ENCODE measurements at regions not wholly inside any gene's neighbourhood (a gene's known extent, or its start where the extent isn't known, plus 50 kb on each side); places are given as distances from the start of the nearest gene placed in this dataset.

- H3K4me1 ChIP-seq (ENCODE audit: control insufficient read depth, insufficient read depth, low read length), result no peaks in the 10 kb centered on the region
- H3K4me3 ChIP-seq (ENCODE audit: low read length in 2 of 2), result no peak overlapping the region
- H3K27ac ChIP-seq (ENCODE audit: low read length), result no peak overlapping the region
- H3K36me3 ChIP-seq (ENCODE audit: control insufficient read depth in 2 of 2, insufficient read depth in 2 of 2, low read length in 2 of 2), result no peaks in the 10 kb centered on the region
- no peak overlapping the region for H3K9ac ChIP-seq (ENCODE audit: low read length in 2 of 2)
- H3K27me3 ChIP-seq (ENCODE audit: control insufficient read depth in 1 of 2, insufficient read depth in 2 of 2, low read length in 2 of 2), result no peaks in the 10 kb centered on the region
- H3K9me3 ChIP-seq (ENCODE audit: control insufficient read depth in 2 of 2, low read length in 2 of 2), result no peaks in the 10 kb centered on the region
Measured at GRCh38 chr7:32266932-32267475, 196.8 kb upstream of the PDE1C start.

- Histone ChIP-seq H3K9ac (ENCODE audit: low read length in 2 of 2) (no peak overlapping the region), H3K4me3 (ENCODE audit: low read length in 2 of 2) (no peak overlapping the region), H3K9me3 (ENCODE audit: control insufficient read depth in 2 of 2, low read length in 2 of 2) (no peaks in the 10 kb centered on the region), H3K36me3 (ENCODE audit: control insufficient read depth in 2 of 2, insufficient read depth in 2 of 2, low read length in 2 of 2) (no peaks in the 10 kb centered on the region), H3K27me3 (ENCODE audit: control insufficient read depth in 1 of 2, insufficient read depth in 2 of 2, low read length in 2 of 2) (no peaks in the 10 kb centered on the region), H3K27ac (ENCODE audit: low read length) (no peak overlapping the region), H3K4me1 (ENCODE audit: control insufficient read depth, insufficient read depth, low read length) (no peaks in the 10 kb centered on the region)
Measured at GRCh38 chr7:32264702-32265284, 194.6 kb upstream of the PDE1C start.

DNA sequence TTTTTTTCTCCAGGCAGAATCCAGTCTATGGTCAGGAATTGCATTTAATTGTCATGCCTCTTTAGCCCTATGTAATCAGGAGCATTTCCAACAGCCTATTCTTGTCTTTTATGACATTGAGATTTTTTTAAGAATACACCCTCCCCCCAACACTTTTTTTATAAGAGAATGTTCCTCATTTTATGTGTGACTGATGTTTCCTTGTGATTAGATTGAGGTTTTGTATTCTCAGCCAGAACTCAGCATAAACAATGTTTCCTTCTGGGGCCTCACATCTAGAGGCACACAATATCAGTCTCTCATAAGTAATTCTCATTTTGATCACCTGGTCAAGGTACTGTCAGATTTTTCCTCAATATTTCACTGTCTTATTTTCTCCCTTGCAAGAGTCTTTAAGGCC lies 193.4 kb upstream of the PDE1C start:
- Histone ChIP-seq H3K4me3 (ENCODE audit: low read length in 2 of 2) (no peak overlapping the region), H3K36me3 (ENCODE audit: control insufficient read depth in 2 of 2, insufficient read depth in 2 of 2, low read length in 2 of 2) (no peaks in the 10 kb centered on the region), H3K27ac (ENCODE audit: low read length) (no peak overlapping the region), H3K27me3 (ENCODE audit: control insufficient read depth in 1 of 2, insufficient read depth in 2 of 2, low read length in 2 of 2) (no peaks in the 10 kb centered on the region), H3K9ac (ENCODE audit: low read length in 2 of 2) (no peak overlapping the region), H3K9me3 (ENCODE audit: control insufficient read depth in 2 of 2, low read length in 2 of 2) (no peaks in the 10 kb centered on the region), H3K4me1 (ENCODE audit: control insufficient read depth, insufficient read depth, low read length) (no peaks in the 10 kb centered on the region)

DNA sequence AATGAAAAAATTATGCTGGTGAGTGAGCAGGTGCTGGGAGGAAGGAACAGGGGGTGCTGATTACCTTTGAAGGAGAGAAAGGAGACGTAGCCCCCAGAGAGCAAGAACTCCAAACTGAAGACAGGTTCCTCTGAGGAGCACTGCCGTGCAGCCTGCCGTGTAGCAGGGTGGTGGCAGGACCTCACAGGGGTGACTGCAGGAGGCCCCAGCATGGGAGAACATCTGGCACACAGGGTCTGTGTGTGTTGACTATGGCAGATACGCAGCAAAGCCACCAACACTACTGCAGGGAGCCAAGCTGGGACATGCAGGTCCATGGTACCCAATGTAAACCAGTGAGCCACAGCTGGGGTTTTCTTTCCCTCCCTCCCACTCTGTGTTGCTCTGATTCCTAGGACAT lies 192.1 kb upstream of the PDE1C start:
- Histone ChIP-seq H3K4me1 (ENCODE audit: control insufficient read depth, insufficient read depth, low read length) (no peaks in the 10 kb centered on the region), H3K9ac (ENCODE audit: low read length in 2 of 2) (no peak overlapping the region), H3K9me3 (ENCODE audit: control insufficient read depth in 2 of 2, low read length in 2 of 2) (no peaks in the 10 kb centered on the region), H3K27me3 (ENCODE audit: control insufficient read depth in 1 of 2, insufficient read depth in 2 of 2, low read length in 2 of 2) (peaks cover 0 to 4% of the 10 kb centered on the region in 2 donors), H3K4me3 (ENCODE audit: low read length in 2 of 2) (no peak overlapping the region), H3K27ac (ENCODE audit: low read length) (no peak overlapping the region), H3K36me3 (ENCODE audit: control insufficient read depth in 2 of 2, insufficient read depth in 2 of 2, low read length in 2 of 2) (no peaks in the 10 kb centered on the region)

DNA sequence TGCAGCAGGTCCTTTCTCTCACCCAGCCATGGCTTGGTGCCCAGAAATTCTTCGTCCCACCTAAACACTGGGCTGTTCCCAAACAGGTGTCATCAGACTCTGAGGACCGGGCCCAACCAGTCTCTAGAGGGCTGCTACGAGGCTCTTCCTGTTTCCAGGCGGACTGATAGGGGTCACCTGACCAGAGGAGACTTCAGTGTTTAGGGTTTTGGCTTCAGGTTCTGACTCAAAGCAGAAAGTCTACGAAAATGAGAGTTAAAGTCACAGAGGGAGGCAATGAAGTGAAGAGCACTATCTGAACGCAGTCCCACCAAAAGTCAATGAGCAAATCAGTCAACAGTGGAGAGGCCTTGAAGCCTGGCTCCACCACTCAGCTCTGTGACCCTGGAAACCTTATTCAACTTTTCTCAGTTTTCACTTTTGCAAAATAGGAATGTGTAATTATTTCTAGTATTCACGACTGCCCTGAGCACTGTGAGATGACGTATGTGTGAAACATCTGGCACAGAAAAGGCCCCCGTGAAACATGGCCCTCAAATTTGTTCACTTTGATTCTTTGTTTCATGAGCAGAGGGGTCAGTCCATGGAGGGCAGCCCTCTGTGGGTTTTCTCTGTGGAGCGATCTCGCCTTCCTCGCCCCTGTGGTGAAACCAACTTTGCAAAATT lies 189.9 kb upstream of the PDE1C start:
- Histone ChIP-seq H3K27me3 (ENCODE audit: control insufficient read depth in 1 of 2, insufficient read depth in 2 of 2, low read length in 2 of 2) (peaks cover 0 to 4% of the 10 kb centered on the region in 2 donors), H3K36me3 (ENCODE audit: control insufficient read depth in 2 of 2, insufficient read depth in 2 of 2, low read length in 2 of 2) (no peaks in the 10 kb centered on the region), H3K4me3 (ENCODE audit: low read length in 2 of 2) (no peak overlapping the region), H3K27ac (ENCODE audit: low read length) (no peak overlapping the region), H3K9ac (ENCODE audit: low read length in 2 of 2) (no peak overlapping the region), H3K4me1 (ENCODE audit: control insufficient read depth, insufficient read depth, low read length) (no peaks in the 10 kb centered on the region), H3K9me3 (ENCODE audit: control insufficient read depth in 2 of 2, low read length in 2 of 2) (no peaks in the 10 kb centered on the region)

DNA sequence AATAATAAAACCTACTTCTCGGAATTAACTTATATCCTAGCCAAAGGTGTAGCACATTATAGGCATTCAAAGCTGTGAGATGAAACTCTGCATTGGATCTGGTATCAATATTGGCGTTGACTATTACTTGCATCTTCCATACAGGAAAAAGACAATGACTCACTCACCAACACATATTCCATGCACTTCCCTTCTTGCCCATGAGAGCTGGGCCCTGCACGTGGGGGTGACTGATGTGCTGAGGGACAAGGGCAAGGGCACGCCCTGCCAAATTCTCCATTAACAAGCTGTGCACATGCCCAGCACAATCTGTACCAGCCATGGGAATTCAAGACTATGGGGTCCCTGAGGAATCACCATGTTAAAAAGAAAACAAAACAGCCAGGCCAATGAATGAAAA lies 188.1 kb upstream of the PDE1C start:
- Histone ChIP-seq H3K36me3 (ENCODE audit: control insufficient read depth in 2 of 2, insufficient read depth in 2 of 2, low read length in 2 of 2) (no peaks in the 10 kb centered on the region), H3K9me3 (ENCODE audit: control insufficient read depth in 2 of 2, low read length in 2 of 2) (no peaks in the 10 kb centered on the region), H3K4me1 (ENCODE audit: control insufficient read depth, insufficient read depth, low read length) (peaks cover 2% of the 10 kb centered on the region), H3K4me3 (ENCODE audit: low read length in 2 of 2) (no peak overlapping the region), H3K27ac (ENCODE audit: low read length) (no peak overlapping the region), H3K27me3 (ENCODE audit: control insufficient read depth in 1 of 2, insufficient read depth in 2 of 2, low read length in 2 of 2) (peaks cover 0 to 4% of the 10 kb centered on the region in 2 donors), H3K9ac (ENCODE audit: low read length in 2 of 2) (no peak overlapping the region)

GRCh38 chr7:32257621-32258020 lies 187.4 kb upstream of the PDE1C start:
- Histone ChIP-seq H3K27ac (ENCODE audit: low read length) (no peak overlapping the region), H3K4me1 (ENCODE audit: control insufficient read depth, insufficient read depth, low read length) (peaks cover 2% of the 10 kb centered on the region), H3K9me3 (ENCODE audit: control insufficient read depth in 2 of 2, low read length in 2 of 2) (no peaks in the 10 kb centered on the region), H3K4me3 (ENCODE audit: low read length in 2 of 2) (no peak overlapping the region), H3K27me3 (ENCODE audit: control insufficient read depth in 1 of 2, insufficient read depth in 2 of 2, low read length in 2 of 2) (peaks cover 0 to 4% of the 10 kb centered on the region in 2 donors), H3K9ac (ENCODE audit: low read length in 2 of 2) (no peak overlapping the region), H3K36me3 (ENCODE audit: control insufficient read depth in 2 of 2, insufficient read depth in 2 of 2, low read length in 2 of 2) (no peaks in the 10 kb centered on the region)

DNA sequence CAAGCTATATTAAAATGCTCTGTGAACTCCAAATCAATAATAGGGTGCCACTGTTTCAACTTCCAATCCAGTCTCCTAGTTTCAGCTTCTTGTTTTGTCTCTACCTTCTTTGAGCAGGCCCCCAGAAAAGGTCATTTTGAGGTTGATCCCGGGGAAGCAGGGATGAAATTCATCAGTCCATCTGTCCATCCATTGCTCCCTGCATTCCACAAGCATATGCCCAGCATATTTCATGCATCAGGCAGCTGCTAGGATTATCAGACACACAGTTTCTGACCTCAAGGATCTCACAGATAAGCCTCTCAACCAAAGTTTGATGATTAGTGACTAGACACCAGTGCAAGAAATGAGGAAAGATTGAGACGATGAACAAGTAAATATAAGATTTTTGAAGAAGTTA lies 186.6 kb upstream of the PDE1C start:
- no peaks in the 10 kb centered on the region for H3K36me3 ChIP-seq (ENCODE audit: control insufficient read depth in 2 of 2, insufficient read depth in 2 of 2, low read length in 2 of 2)
- peaks cover 0 to 4% of the 10 kb centered on the region in 2 donors for H3K27me3 ChIP-seq (ENCODE audit: control insufficient read depth in 1 of 2, insufficient read depth in 2 of 2, low read length in 2 of 2)
- no peak overlapping the region for H3K27ac ChIP-seq (ENCODE audit: low read length)
- no peak overlapping the region for H3K9ac ChIP-seq (ENCODE audit: low read length in 2 of 2)
- no peaks in the 10 kb centered on the region for H3K9me3 ChIP-seq (ENCODE audit: control insufficient read depth in 2 of 2, low read length in 2 of 2)
- peaks cover 2% of the 10 kb centered on the region for H3K4me1 ChIP-seq (ENCODE audit: control insufficient read depth, insufficient read depth, low read length)
- no peak overlapping the region for H3K4me3 ChIP-seq (ENCODE audit: low read length in 2 of 2)

- peaks cover 2% of the 10 kb centered on the region for H3K4me1 ChIP-seq (ENCODE audit: control insufficient read depth, insufficient read depth, low read length)
Measured at GRCh38 chr7:32256376-32256775, 186.2 kb upstream of the PDE1C start.

GRCh38 chr7:32255036-32255435 lies 184.8 kb upstream of the PDE1C start:
- Histone ChIP-seq H3K9ac (ENCODE audit: low read length in 2 of 2) (no peak overlapping the region), H3K4me1 (ENCODE audit: control insufficient read depth, insufficient read depth, low read length) (peaks cover 2% of the 10 kb centered on the region), H3K27ac (ENCODE audit: low read length) (no peak overlapping the region), H3K4me3 (ENCODE audit: low read length in 2 of 2) (no peak overlapping the region), H3K9me3 (ENCODE audit: control insufficient read depth in 2 of 2, low read length in 2 of 2) (no peaks in the 10 kb centered on the region), H3K36me3 (ENCODE audit: control insufficient read depth in 2 of 2, insufficient read depth in 2 of 2, low read length in 2 of 2) (no peaks in the 10 kb centered on the region), H3K27me3 (ENCODE audit: control insufficient read depth in 1 of 2, insufficient read depth in 2 of 2, low read length in 2 of 2) (peaks cover 0 to 4% of the 10 kb centered on the region in 2 donors)

More at GRCh38 chr7:32256376-32256775, 186.2 kb upstream of the PDE1C start:
- no peaks in the 10 kb centered on the region for H3K36me3 ChIP-seq (ENCODE audit: control insufficient read depth in 2 of 2, insufficient read depth in 2 of 2, low read length in 2 of 2)
- H3K27ac ChIP-seq (ENCODE audit: low read length), result no peak overlapping the region
- H3K9ac ChIP-seq (ENCODE audit: low read length in 2 of 2), result no peak overlapping the region
- no peaks in the 10 kb centered on the region for H3K9me3 ChIP-seq (ENCODE audit: control insufficient read depth in 2 of 2, low read length in 2 of 2)
- H3K27me3 ChIP-seq (ENCODE audit: control insufficient read depth in 1 of 2, insufficient read depth in 2 of 2, low read length in 2 of 2), result peaks cover 0 to 4% of the 10 kb centered on the region in 2 donors
- no peak overlapping the region for H3K4me3 ChIP-seq (ENCODE audit: low read length in 2 of 2)

GRCh38 chr7:32253299-32253698 lies 183.1 kb upstream of the PDE1C start:
- no peak overlapping the region for H3K9ac ChIP-seq (ENCODE audit: low read length in 2 of 2)
- H3K9me3 ChIP-seq (ENCODE audit: control insufficient read depth in 2 of 2, low read length in 2 of 2), result no peaks in the 10 kb centered on the region
- H3K27me3 ChIP-seq (ENCODE audit: control insufficient read depth in 1 of 2, insufficient read depth in 2 of 2, low read length in 2 of 2), result peaks cover 0 to 4% of the 10 kb centered on the region in 2 donors
- peaks cover 2% of the 10 kb centered on the region for H3K4me1 ChIP-seq (ENCODE audit: control insufficient read depth, insufficient read depth, low read length)
- no peak overlapping the region for H3K4me3 ChIP-seq (ENCODE audit: low read length in 2 of 2)
- H3K36me3 ChIP-seq (ENCODE audit: control insufficient read depth in 2 of 2, insufficient read depth in 2 of 2, low read length in 2 of 2), result no peaks in the 10 kb centered on the region
- H3K27ac ChIP-seq (ENCODE audit: low read length), result no peak overlapping the region
